ENCODE measurements at regions not wholly inside any gene's neighbourhood (a gene's known extent, or its start where the extent isn't known, plus 50 kb on each side); places are given as distances from the start of the nearest gene placed in this dataset.

GRCh38 chr5:72723581-72723980, 92.9 kb upstream of the TNPO1 start:
- ATAC-seq (ENCODE audit: low read depth in 2 of 2) (no peak), DNase-seq (no peak)
- H3K27ac ChIP-seq (ENCODE audit: insufficient read depth, low read length, poor library complexity, severe bottlenecking): no peak overlapping the region
- H3K27me3 ChIP-seq (ENCODE audit: control insufficient read depth, insufficient read depth, low read length): no peaks in the 10 kb centered on the region
- no peaks in the 10 kb centered on the region for H3K4me1 Mint-ChIP-seq
- H3K27ac Mint-ChIP-seq: no peak overlapping the region
- H3K36me3 Mint-ChIP-seq: no peaks in the 10 kb centered on the region
- H3K4me3 Mint-ChIP-seq: no peak overlapping the region
- H3K4me3 ChIP-seq (ENCODE audit: low read depth, low read length): no peak overlapping the region
- H3K36me3 ChIP-seq (ENCODE audit: control insufficient read depth, insufficient read depth, low read length): no peaks in the 10 kb centered on the region
- H3K9me3 Mint-ChIP-seq: peaks cover 0 to 2% (median 0%) of the 10 kb centered on the region in 7 donors
- H3K4me1 ChIP-seq (ENCODE audit: control insufficient read depth, insufficient read depth, low read length, poor library complexity, severe bottlenecking): no peaks in the 10 kb centered on the region
- H3K9me3 ChIP-seq (ENCODE audit: control insufficient read depth in 2 of 2, low read length in 2 of 2): no peaks in the 10 kb centered on the region
- H3K27me3 Mint-ChIP-seq: peaks cover 18% of the 10 kb centered on the region

- ATAC-seq (ENCODE audit: low read depth in 2 of 2) (no peak), DNase-seq (no peak)
- no peak overlapping the region for H3K27ac ChIP-seq (ENCODE audit: insufficient read depth, low read length, poor library complexity, severe bottlenecking)
- H3K9me3 ChIP-seq (ENCODE audit: control insufficient read depth in 2 of 2, low read length in 2 of 2): no peaks in the 10 kb centered on the region
- no peaks in the 10 kb centered on the region for H3K4me1 ChIP-seq (ENCODE audit: control insufficient read depth, insufficient read depth, low read length, poor library complexity, severe bottlenecking)
- peaks cover 0 to 2% (median 0%) of the 10 kb centered on the region in 7 donors for H3K9me3 Mint-ChIP-seq
- H3K36me3 ChIP-seq (ENCODE audit: control insufficient read depth, insufficient read depth, low read length): no peaks in the 10 kb centered on the region
- H3K27ac Mint-ChIP-seq: no peak overlapping the region
- no peak overlapping the region for H3K4me3 ChIP-seq (ENCODE audit: low read depth, low read length)
- H3K36me3 Mint-ChIP-seq: no peaks in the 10 kb centered on the region
- peaks cover 18% of the 10 kb centered on the region for H3K27me3 Mint-ChIP-seq
- H3K4me1 Mint-ChIP-seq: no peaks in the 10 kb centered on the region
- no peak overlapping the region for H3K4me3 Mint-ChIP-seq
- H3K27me3 ChIP-seq (ENCODE audit: control insufficient read depth, insufficient read depth, low read length): no peaks in the 10 kb centered on the region
Observed at GRCh38 chr5:72722792-72723452, 93.5 kb upstream of the TNPO1 start.

- DNase-seq: no peak
- Histone ChIP-seq H3K4me3 (ENCODE audit: low read depth, low read length) (no peak overlapping the region), H3K4me1 (ENCODE audit: control insufficient read depth, insufficient read depth, low read length, poor library complexity, severe bottlenecking) (no peaks in the 10 kb centered on the region), H3K27ac (ENCODE audit: insufficient read depth, low read length, poor library complexity, severe bottlenecking) (no peak overlapping the region), H3K9me3 (ENCODE audit: control insufficient read depth in 2 of 2, low read length in 2 of 2) (no peaks in the 10 kb centered on the region), H3K36me3 (ENCODE audit: control insufficient read depth, insufficient read depth, low read length) (no peaks in the 10 kb centered on the region), H3K27me3 (ENCODE audit: control insufficient read depth, insufficient read depth, low read length) (no peaks in the 10 kb centered on the region)
- Mint-ChIP-seq H3K27ac (no peak overlapping the region), H3K27me3 (peaks cover 18% of the 10 kb centered on the region), H3K4me3 (no peak overlapping the region), H3K4me1 (no peaks in the 10 kb centered on the region), H3K9me3 (peaks cover 0 to 2% (median 0%) of the 10 kb centered on the region in 7 donors), H3K36me3 (no peaks in the 10 kb centered on the region)
- no peak for ATAC-seq (ENCODE audit: low read depth in 2 of 2)
Observed at GRCh38 chr5:72721844-72722243, 94.6 kb upstream of the TNPO1 start.

GRCh38 chr5:72720205-72720604, 96.3 kb upstream of the TNPO1 start:
- Histone ChIP-seq H3K4me1 (ENCODE audit: control insufficient read depth, insufficient read depth, low read length, poor library complexity, severe bottlenecking) (no peaks in the 10 kb centered on the region), H3K27me3 (ENCODE audit: control insufficient read depth, insufficient read depth, low read length) (no peaks in the 10 kb centered on the region), H3K27ac (ENCODE audit: insufficient read depth, low read length, poor library complexity, severe bottlenecking) (no peak overlapping the region), H3K4me3 (ENCODE audit: low read depth, low read length) (no peak overlapping the region), H3K36me3 (ENCODE audit: control insufficient read depth, insufficient read depth, low read length) (no peaks in the 10 kb centered on the region), H3K9me3 (ENCODE audit: control insufficient read depth in 2 of 2, low read length in 2 of 2) (no peaks in the 10 kb centered on the region)
- Mint-ChIP-seq H3K4me3 (no peak overlapping the region), H3K27me3 (peaks cover 20% of the 10 kb centered on the region), H3K36me3 (no peaks in the 10 kb centered on the region), H3K27ac (no peak overlapping the region), H3K4me1 (no peaks in the 10 kb centered on the region), H3K9me3 (no peaks in the 10 kb centered on the region)
- DNase-seq (no peak), ATAC-seq (ENCODE audit: low read depth in 2 of 2) (no peak)

- ATAC-seq (ENCODE audit: low read depth in 2 of 2) (no peak), DNase-seq (no peak)
- peaks cover 12% of the 10 kb centered on the region for H3K27me3 Mint-ChIP-seq
- Histone ChIP-seq H3K9me3 (ENCODE audit: control insufficient read depth in 2 of 2, low read length in 2 of 2) (no peaks in the 10 kb centered on the region), H3K36me3 (ENCODE audit: control insufficient read depth, insufficient read depth, low read length) (no peaks in the 10 kb centered on the region), H3K4me3 (ENCODE audit: low read depth, low read length) (no peak overlapping the region), H3K4me1 (ENCODE audit: control insufficient read depth, insufficient read depth, low read length, poor library complexity, severe bottlenecking) (no peaks in the 10 kb centered on the region), H3K27ac (ENCODE audit: insufficient read depth, low read length, poor library complexity, severe bottlenecking) (no peak overlapping the region), H3K27me3 (ENCODE audit: control insufficient read depth, insufficient read depth, low read length) (peaks cover 2% of the 10 kb centered on the region)
- peaks cover 0 to 2% (median 0%) of the 10 kb centered on the region in 7 donors for H3K9me3 Mint-ChIP-seq
- no peak overlapping the region for H3K4me3 Mint-ChIP-seq
- no peaks in the 10 kb centered on the region for H3K4me1 Mint-ChIP-seq
- no peak overlapping the region for H3K27ac Mint-ChIP-seq
- no peaks in the 10 kb centered on the region for H3K36me3 Mint-ChIP-seq
Observed at GRCh38 chr5:72711351-72711750, 105.1 kb upstream of the TNPO1 start.

GRCh38 chr5:72709341-72709740, 107.1 kb upstream of the TNPO1 start:
- Mint-ChIP-seq H3K27me3 (peaks cover 11% of the 10 kb centered on the region), H3K4me1 (no peaks in the 10 kb centered on the region)

GRCh38 chr5:72705178-72705577, 111.3 kb upstream of the TNPO1 start:
- Histone ChIP-seq H3K4me3 (ENCODE audit: low read depth, low read length) (no peak overlapping the region), H3K27me3 (ENCODE audit: control insufficient read depth, insufficient read depth, low read length) (peaks cover 7% of the 10 kb centered on the region), H3K36me3 (ENCODE audit: control insufficient read depth, insufficient read depth, low read length) (no peaks in the 10 kb centered on the region), H3K4me1 (ENCODE audit: control insufficient read depth, insufficient read depth, low read length, poor library complexity, severe bottlenecking) (no peaks in the 10 kb centered on the region), H3K27ac (ENCODE audit: insufficient read depth, low read length, poor library complexity, severe bottlenecking) (no peak overlapping the region), H3K9me3 (ENCODE audit: control insufficient read depth in 2 of 2, low read length in 2 of 2) (no peaks in the 10 kb centered on the region)
- Mint-ChIP-seq H3K4me3 (no peak overlapping the region), H3K36me3 (no peaks in the 10 kb centered on the region), H3K27ac (no peak overlapping the region), H3K27me3 (peaks cover 6% of the 10 kb centered on the region), H3K4me1 (no peaks in the 10 kb centered on the region), H3K9me3 (peaks cover 0 to 4% (median 0%) of the 10 kb centered on the region in 7 donors)
- no peak for ATAC-seq (ENCODE audit: low read depth in 2 of 2)
- DNase-seq: no peak

More at GRCh38 chr5:72709341-72709740, 107.1 kb upstream of the TNPO1 start:
- H3K36me3 ChIP-seq (ENCODE audit: control insufficient read depth, insufficient read depth, low read length): no peaks in the 10 kb centered on the region
- DNase-seq (no peak), ATAC-seq (ENCODE audit: low read depth in 2 of 2) (no peak)
- Mint-ChIP-seq H3K27ac (no peak overlapping the region), H3K9me3 (peaks cover 0 to 4% (median 0%) of the 10 kb centered on the region in 7 donors), H3K4me3 (no peak overlapping the region), H3K36me3 (no peaks in the 10 kb centered on the region)
- no peaks in the 10 kb centered on the region for H3K9me3 ChIP-seq (ENCODE audit: control insufficient read depth in 2 of 2, low read length in 2 of 2)
- H3K4me1 ChIP-seq (ENCODE audit: control insufficient read depth, insufficient read depth, low read length, poor library complexity, severe bottlenecking): no peaks in the 10 kb centered on the region
- no peak overlapping the region for H3K27ac ChIP-seq (ENCODE audit: insufficient read depth, low read length, poor library complexity, severe bottlenecking)
- peaks cover 2% of the 10 kb centered on the region for H3K27me3 ChIP-seq (ENCODE audit: control insufficient read depth, insufficient read depth, low read length)
- H3K4me3 ChIP-seq (ENCODE audit: low read depth, low read length): no peak overlapping the region

GRCh38 chr5:72703876-72704275, 112.6 kb upstream of the TNPO1 start:
- Mint-ChIP-seq H3K27ac (no peak overlapping the region), H3K4me1 (no peaks in the 10 kb centered on the region), H3K36me3 (no peaks in the 10 kb centered on the region), H3K9me3 (peaks cover 0 to 4% (median 0%) of the 10 kb centered on the region in 7 donors), H3K27me3 (peaks cover 6% of the 10 kb centered on the region), H3K4me3 (no peak overlapping the region)
- H3K9me3 ChIP-seq (ENCODE audit: control insufficient read depth in 2 of 2, low read length in 2 of 2): no peaks in the 10 kb centered on the region
- no peak overlapping the region for H3K27ac ChIP-seq (ENCODE audit: insufficient read depth, low read length, poor library complexity, severe bottlenecking)
- no peaks in the 10 kb centered on the region for H3K4me1 ChIP-seq (ENCODE audit: control insufficient read depth, insufficient read depth, low read length, poor library complexity, severe bottlenecking)
- H3K27me3 ChIP-seq (ENCODE audit: control insufficient read depth, insufficient read depth, low read length): peaks cover 7% of the 10 kb centered on the region
- DNase-seq (no peak), ATAC-seq (ENCODE audit: low read depth in 2 of 2) (no peak)
- no peaks in the 10 kb centered on the region for H3K36me3 ChIP-seq (ENCODE audit: control insufficient read depth, insufficient read depth, low read length)
- no peak overlapping the region for H3K4me3 ChIP-seq (ENCODE audit: low read depth, low read length)
